HG02571 (cell line): ENCODE measurements at regions not wholly inside any gene's neighbourhood (a gene's known extent, or its start where the extent isn't known, plus 50 kb on each side); places are given as distances from the start of the nearest gene placed in this dataset.

ENCODE experiments used
- ATAC-seq: cut with Tn5 transposase; IDR thresholded peaks from one replicate; pipeline ENCODE4 v1.9.1; 2021; ENCODE audit warnings: mild to moderate bottlenecking, moderate library complexity; ENCODE audit not compliant: unreplicated experiment

GRCh38 chr5:171578829-171579491, 159.5 kb downstream of the FGF18 start:
- no peak for ATAC-seq

- ATAC-seq, result no peak
Observed at GRCh38 chr5:171579976-171580411, 160.5 kb downstream of the FGF18 start.

DNA sequence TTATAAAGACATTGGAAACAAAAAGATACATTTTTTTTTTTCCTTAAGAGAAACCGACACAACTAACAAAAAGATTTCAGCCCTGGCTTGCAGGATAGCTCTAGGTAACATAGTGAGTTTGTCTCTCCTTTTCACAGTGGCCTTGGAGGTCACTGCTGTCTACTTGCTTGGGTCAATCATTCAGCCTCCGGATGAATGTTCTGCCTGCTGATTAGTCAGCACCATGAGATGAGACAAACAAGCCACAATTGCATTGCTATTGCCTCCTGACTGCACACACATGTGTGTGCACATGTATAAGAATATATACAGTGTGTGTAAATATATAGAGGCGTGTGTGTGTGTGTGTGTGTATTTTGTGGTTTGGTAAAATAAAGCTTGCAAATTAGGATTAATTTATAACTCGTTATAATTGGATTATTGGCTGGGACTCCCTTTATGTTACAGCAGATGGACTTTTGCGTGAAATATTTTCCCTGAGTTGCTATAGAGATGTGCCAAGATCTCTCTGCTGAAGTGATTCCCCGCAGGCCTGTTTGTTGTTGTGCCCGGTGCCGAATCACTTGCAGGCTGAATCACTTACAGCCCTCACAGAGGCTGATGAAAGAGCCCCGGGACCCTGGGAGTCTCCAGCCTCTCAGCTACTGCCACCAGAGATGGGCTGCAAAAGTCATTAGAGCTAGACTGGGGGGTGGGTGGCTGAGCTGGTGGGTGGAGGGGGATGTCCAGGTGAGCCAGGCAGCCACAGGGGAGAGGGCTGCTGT, 161.2 kb downstream of the FGF18 start:
- no peak for ATAC-seq

GRCh38 chr5:171581781-171582180, 162.3 kb downstream of the FGF18 start:
- no peak for ATAC-seq

DNA sequence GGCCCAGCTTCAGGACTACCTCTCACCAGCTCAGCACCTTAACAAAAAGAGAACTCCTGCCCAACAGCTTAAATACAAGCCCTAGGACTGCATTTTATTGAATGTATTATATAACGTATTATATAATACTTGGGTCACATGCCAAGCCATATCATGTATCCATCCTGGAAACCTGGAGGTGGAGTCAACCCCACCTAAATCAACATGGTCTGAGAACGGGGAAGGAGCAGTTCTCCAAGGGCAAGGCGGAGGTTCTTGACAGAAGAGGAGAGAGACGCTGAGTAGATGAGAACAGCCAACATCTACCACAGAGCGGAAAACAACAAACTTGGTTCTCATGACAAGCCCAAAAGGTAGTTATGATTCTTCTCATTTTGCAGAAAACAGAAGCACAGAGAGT, 163.4 kb downstream of the FGF18 start:
- no peak for ATAC-seq

- ATAC-seq, result no peak
Observed at GRCh38 chr5:171585981-171586380, 166.5 kb downstream of the FGF18 start.

DNA sequence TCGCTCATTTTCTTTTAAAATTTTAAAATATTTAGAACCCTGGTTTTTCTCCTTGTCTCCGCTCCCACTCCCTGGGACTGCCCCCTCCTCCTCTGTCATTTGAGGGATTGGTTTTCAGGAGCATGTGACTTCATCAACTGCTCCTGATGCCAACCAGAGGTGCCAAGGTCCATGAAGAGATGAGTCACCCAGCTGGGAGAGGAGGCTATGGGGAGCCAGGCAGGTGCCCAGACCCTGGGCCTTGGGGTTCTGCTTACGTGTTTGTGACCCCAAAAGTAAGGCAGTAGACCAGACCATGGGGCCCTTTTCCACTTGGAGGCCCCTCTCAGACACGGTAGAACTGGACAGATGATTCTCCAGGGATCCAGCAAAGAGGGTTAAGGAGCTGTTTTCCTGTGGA, 167.0 kb downstream of the FGF18 start:
- no peak for ATAC-seq

DNA sequence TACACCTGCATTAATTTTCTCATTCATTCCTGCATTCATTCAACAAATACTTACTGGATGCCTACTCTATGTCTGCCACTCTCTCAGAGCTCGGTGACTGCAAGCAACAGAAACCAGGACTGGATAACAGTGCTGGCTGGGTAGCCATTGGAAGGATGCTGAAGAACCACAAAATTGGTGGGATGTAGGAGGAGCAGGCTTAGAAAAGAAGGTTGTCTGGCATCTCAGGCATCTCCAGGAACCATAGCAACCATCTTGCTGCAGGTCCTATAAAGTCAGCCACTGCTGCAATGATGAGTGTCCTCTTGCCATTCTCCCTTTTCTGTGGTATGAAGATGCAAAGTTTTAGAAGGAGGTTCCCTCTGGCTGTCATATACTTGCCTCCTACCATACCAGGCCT, 168.6 kb downstream of the FGF18 start:
- no peak for ATAC-seq

DNA sequence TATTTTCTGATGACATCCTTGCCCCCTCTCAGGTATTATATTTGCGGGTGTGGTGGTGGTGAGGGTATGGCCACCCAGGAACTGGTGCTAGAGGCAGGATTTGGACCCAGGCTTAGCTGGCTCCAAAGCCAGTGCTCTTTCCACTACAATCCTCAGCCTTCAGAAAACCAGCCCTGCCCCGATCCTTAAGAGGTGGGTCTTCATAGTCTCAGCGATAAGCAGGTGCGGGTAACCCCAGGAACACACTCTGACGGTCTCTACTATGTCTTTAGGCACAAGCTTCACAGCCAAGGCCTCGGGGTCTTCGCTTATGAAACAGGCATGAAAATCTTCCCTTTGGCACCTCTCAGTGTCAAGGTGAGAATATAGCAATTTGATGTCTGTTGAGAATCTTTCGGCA, 169.3 kb downstream of the FGF18 start:
- ATAC-seq, result no peak

GRCh38 chr5:171589461-171589860, 170.0 kb downstream of the FGF18 start:
- no peak for ATAC-seq

- no peak for ATAC-seq
Observed at GRCh38 chr5:171592076-171592475, 172.6 kb downstream of the FGF18 start.

DNA sequence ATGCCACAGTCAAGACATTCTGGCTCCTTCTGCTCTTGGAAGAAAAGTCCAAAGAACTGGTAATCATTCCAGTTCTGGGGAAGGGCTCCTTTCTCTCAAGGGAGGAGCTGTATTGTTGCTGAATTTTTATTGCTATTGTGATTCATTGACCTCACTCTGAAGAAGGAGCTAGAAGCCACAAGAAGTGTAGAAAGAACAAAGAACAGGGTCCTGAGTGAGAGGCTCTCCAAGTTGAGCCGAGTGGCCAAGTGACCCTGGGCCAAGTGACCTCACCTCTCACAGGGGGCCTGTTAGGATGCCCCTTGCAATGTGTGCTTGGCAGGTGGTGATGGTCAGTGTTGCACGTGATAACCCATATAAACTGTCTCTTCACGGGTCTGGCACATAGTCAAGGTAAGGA, 173.3 kb downstream of the FGF18 start:
- no peak for ATAC-seq

- ATAC-seq, result no peak
Observed at GRCh38 chr5:171593401-171593800, 174.0 kb downstream of the FGF18 start.

- ATAC-seq, result no peak
Observed at GRCh38 chr5:171593976-171594375, 174.5 kb downstream of the FGF18 start.

DNA sequence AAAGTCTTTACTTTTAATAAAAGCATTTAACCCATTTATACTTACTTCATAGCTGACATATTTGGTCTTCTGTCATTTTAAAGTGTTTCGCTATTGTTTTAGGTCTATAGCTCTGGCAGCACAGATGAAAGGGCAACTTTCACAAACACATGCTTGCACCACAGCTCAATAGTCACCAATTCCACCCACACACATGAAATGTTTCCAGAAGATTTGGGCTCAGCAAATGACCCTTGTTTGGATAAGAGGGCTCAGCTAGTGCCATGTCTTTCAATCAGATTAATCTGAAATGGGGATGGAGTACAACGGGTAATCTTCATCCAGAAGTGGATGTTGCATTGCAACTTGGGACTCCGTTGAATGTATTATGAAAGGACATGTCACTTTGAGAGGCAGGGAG, 176.0 kb downstream of the FGF18 start:
- ATAC-seq, result no peak

GRCh38 chr5:171595801-171596231, 176.4 kb downstream of the FGF18 start:
- peak; percentile 67 for ATAC-seq

- no peak for ATAC-seq
Observed at GRCh38 chr5:171596391-171596878, 177.0 kb downstream of the FGF18 start.

GRCh38 chr5:171597946-171598640, 178.6 kb downstream of the FGF18 start:
- ATAC-seq, result no peak

DNA sequence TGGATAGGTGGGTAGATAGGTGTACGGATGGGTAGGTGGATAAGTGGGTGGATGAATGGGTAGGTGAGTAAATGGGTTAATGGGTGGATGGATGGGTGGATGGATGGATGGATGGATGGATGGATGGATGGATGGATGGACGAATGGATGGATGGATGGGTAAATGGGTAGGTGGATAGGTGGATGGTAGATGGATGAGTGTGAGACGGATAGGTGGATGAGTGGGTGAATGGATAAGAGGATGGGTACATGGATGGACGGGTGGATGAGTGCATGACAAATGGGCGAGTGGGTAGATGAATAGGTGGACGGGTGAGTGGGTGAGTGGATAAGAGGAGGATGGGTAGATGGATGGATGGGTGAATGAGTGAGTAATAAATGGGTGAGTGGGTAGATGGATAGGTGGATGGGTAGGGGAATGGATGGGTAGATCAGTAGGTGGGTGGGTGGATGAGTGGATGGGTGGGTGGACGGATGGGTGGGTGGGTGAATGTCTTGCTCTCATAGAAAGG, 179.2 kb downstream of the FGF18 start:
- ATAC-seq, result no peak

GRCh38 chr5:171599411-171599810, 180.0 kb downstream of the FGF18 start:
- no peak for ATAC-seq

- ATAC-seq, result no peak
Observed at GRCh38 chr5:171599957-171600612, 180.6 kb downstream of the FGF18 start.
